ENCODE measurements at regions not wholly inside any gene's neighbourhood (a gene's known extent, or its start where the extent isn't known, plus 50 kb on each side); places are given as distances from the start of the nearest gene placed in this dataset.

DNA sequence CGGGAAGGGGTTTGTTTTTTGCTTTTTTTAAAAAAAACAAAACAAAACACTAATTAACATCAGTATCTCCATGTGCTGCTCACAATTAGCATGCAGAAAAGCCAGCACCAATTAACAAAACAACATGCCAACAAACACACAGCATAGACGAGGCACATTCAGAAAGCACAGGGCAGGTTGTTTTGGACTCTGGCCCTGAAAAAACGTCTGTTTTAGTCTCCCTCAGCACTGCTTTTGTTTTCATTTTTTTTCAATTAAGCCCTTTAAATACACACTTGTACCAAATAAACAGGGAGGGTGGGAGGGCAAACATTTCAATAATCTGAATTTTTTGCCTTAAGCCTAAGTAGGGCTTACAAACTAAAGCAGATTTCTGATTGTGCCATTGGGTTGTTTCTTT, 309.6 kb downstream of the DTWD2 start:
- no peak overlapping the region for H3K4me2 ChIP-seq (ENCODE audit: low read length)
- no peaks in the 10 kb centered on the region for H3K79me2 ChIP-seq (replicated peaks; ENCODE audit: insufficient read depth, low read length)
- TF ChIP-seq MXI1 (conservative IDR thresholded peaks at IDR 0.05; ENCODE audit: poor library complexity, severe bottlenecking), result no peak
- TF ChIP-seq EP300 (conservative IDR thresholded peaks at IDR 0.05; ENCODE audit: poor library complexity, severe bottlenecking), result no peak
- TF ChIP-seq POLR2AphosphoS5 (IDR thresholded peaks at IDR 0.05), result no peak
- no peak for TF ChIP-seq EZH2 (IDR thresholded peaks at IDR 0.05; ENCODE audit: borderline replicate concordance, insufficient read depth, low read length, poor library complexity, severe bottlenecking)
- no peak for TF ChIP-seq RAD21 (conservative IDR thresholded peaks at IDR 0.05)
- TF ChIP-seq, protein P1, sequence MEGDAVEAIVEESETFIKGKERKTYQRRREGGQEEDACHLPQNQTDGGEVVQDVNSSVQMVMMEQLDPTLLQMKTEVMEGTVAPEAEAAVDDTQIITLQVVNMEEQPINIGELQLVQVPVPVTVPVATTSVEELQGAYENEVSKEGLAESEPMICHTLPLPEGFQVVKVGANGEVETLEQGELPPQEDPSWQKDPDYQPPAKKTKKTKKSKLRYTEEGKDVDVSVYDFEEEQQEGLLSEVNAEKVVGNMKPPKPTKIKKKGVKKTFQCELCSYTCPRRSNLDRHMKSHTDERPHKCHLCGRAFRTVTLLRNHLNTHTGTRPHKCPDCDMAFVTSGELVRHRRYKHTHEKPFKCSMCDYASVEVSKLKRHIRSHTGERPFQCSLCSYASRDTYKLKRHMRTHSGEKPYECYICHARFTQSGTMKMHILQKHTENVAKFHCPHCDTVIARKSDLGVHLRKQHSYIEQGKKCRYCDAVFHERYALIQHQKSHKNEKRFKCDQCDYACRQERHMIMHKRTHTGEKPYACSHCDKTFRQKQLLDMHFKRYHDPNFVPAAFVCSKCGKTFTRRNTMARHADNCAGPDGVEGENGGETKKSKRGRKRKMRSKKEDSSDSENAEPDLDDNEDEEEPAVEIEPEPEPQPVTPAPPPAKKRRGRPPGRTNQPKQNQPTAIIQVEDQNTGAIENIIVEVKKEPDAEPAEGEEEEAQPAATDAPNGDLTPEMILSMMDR (IDR thresholded peaks at IDR 0.05; ENCODE audit: poor library complexity, severe bottlenecking), result no peak
- no peak for TF ChIP-seq TAF1 (IDR thresholded peaks at IDR 0.05; ENCODE audit: low read depth)
- H3K27me3 ChIP-seq (ENCODE audit: insufficient read depth, low read depth, low read length), result no peaks in the 10 kb centered on the region
- no peaks in the 10 kb centered on the region for H4K20me1 ChIP-seq (ENCODE audit: insufficient read depth)
- H3K36me3 ChIP-seq (ENCODE audit: insufficient read depth, low read length), result no peaks in the 10 kb centered on the region
- H3F3A ChIP-seq (ENCODE audit: insufficient read depth, low read length, poor library complexity, severe bottlenecking), result no peaks in the 10 kb centered on the region
- H3K27ac ChIP-seq (ENCODE audit: low read length), result no peak overlapping the region
- no peak overlapping the region for H3K4me3 ChIP-seq (ENCODE audit: low read length)
- no peak overlapping the region for H2AFZ ChIP-seq (ENCODE audit: low read depth, low read length)
- H3K9me2 ChIP-seq (ENCODE audit: insufficient read depth, low read length), result no peaks in the 10 kb centered on the region
- no peak overlapping the region for H3K9ac ChIP-seq (ENCODE audit: low read length)
- H3K9me3 ChIP-seq (ENCODE audit: low read length), result peaks cover 4% of the 10 kb centered on the region

DNA sequence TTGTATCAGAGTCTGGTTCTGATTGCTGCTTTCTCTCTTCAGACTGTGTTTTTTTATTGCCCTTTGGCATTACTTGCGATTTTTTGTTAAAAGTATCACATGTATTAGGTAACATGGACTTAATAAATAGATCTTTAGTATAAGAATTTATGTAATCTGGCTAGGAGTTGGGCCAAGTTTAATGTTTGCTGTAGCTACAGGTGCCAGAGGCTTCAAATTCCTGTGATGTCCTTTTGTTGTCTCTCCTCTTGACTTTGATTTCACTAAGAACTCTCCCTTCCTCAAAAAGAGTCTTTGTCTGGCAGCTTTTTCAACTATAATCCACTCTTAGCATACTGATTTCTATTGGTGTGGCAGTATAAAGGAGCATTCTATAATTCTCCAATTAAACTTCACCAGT, 313.1 kb downstream of the DTWD2 start:
- Histone ChIP-seq H4K20me1 (ENCODE audit: insufficient read depth) (no peaks in the 10 kb centered on the region), H3K27ac (ENCODE audit: low read length) (no peak overlapping the region), H3F3A (ENCODE audit: insufficient read depth, low read length, poor library complexity, severe bottlenecking) (no peaks in the 10 kb centered on the region), H3K9me3 (ENCODE audit: low read length) (peaks cover 6% of the 10 kb centered on the region), H2AFZ (ENCODE audit: low read depth, low read length) (no peak overlapping the region), H3K36me3 (ENCODE audit: insufficient read depth, low read length) (no peaks in the 10 kb centered on the region), H3K9ac (ENCODE audit: low read length) (no peak overlapping the region), H3K27me3 (ENCODE audit: insufficient read depth, low read depth, low read length) (no peaks in the 10 kb centered on the region), H3K79me2 (replicated peaks; ENCODE audit: insufficient read depth, low read length) (no peaks in the 10 kb centered on the region), H3K4me2 (ENCODE audit: low read length) (no peak overlapping the region), H3K4me3 (ENCODE audit: low read length) (no peak overlapping the region), H3K9me2 (ENCODE audit: insufficient read depth, low read length) (no peaks in the 10 kb centered on the region)
- TF ChIP-seq RAD21 (conservative IDR thresholded peaks at IDR 0.05) (no peak), EP300 (conservative IDR thresholded peaks at IDR 0.05; ENCODE audit: poor library complexity, severe bottlenecking) (no peak), MXI1 (conservative IDR thresholded peaks at IDR 0.05; ENCODE audit: poor library complexity, severe bottlenecking) (no peak), TAF1 (IDR thresholded peaks at IDR 0.05; ENCODE audit: low read depth) (no peak), EZH2 (IDR thresholded peaks at IDR 0.05; ENCODE audit: borderline replicate concordance, insufficient read depth, low read length, poor library complexity, severe bottlenecking) (no peak), POLR2AphosphoS5 (IDR thresholded peaks at IDR 0.05) (no peak)
- TF ChIP-seq, protein P2, sequence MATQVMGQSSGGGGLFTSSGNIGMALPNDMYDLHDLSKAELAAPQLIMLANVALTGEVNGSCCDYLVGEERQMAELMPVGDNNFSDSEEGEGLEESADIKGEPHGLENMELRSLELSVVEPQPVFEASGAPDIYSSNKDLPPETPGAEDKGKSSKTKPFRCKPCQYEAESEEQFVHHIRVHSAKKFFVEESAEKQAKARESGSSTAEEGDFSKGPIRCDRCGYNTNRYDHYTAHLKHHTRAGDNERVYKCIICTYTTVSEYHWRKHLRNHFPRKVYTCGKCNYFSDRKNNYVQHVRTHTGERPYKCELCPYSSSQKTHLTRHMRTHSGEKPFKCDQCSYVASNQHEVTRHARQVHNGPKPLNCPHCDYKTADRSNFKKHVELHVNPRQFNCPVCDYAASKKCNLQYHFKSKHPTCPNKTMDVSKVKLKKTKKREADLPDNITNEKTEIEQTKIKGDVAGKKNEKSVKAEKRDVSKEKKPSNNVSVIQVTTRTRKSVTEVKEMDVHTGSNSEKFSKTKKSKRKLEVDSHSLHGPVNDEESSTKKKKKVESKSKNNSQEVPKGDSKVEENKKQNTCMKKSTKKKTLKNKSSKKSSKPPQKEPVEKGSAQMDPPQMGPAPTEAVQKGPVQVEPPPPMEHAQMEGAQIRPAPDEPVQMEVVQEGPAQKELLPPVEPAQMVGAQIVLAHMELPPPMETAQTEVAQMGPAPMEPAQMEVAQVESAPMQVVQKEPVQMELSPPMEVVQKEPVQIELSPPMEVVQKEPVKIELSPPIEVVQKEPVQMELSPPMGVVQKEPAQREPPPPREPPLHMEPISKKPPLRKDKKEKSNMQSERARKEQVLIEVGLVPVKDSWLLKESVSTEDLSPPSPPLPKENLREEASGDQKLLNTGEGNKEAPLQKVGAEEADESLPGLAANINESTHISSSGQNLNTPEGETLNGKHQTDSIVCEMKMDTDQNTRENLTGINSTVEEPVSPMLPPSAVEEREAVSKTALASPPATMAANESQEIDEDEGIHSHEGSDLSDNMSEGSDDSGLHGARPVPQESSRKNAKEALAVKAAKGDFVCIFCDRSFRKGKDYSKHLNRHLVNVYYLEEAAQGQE (IDR thresholded peaks at IDR 0.05; ENCODE audit: borderline replicate concordance), result no peak
- TF ChIP-seq, protein P1 (IDR thresholded peaks at IDR 0.05; ENCODE audit: poor library complexity, severe bottlenecking), result no peak
